SK-N-SH (cell line): ENCODE measurements at regions not wholly inside any gene's neighbourhood (a gene's known extent, or its start where the extent isn't known, plus 50 kb on each side); places are given as distances from the start of the nearest gene placed in this dataset.

Experiments used
- CTCF ChIA-PET: fragments of 300-600, 350-600 bp; formaldehyde crosslinking; extraction: SDS; loops from one replicate; lab custom pipeline; 2021; lab: Yijun Ruan, JAX
- POLR2A ChIA-PET: fragments of 350-600 bp; sonication (Branson Sonifier 250); formaldehyde crosslinking; extraction: SDS; loops from one replicate; lab custom pipeline; 2020; ENCODE audit warnings: antibody characterized with exemption, inconsistent platforms; lab: Yijun Ruan, JAX
- DNase-seq: peaks from one replicate; pipeline ENCODE4 v3.0.0; 2012
- H2AFZ ChIP-seq: fragments of 200-600 bp; sonication (generic); 2 replicates; pipeline ENCODE4 v1.8.1; 2016; ENCODE audit warnings: antibody characterized with exemption, mild to moderate bottlenecking, low read depth
- H3F3A ChIP-seq: fragments of 200-600 bp; sonication (generic); replicated peaks from 2 replicates; pipeline ENCODE3; 2016; ENCODE audit warnings: antibody characterized with exemption, mild to moderate bottlenecking; ENCODE audit not compliant: insufficient read depth
- H3K27ac ChIP-seq, 2 experiments: fragments of 200-500 bp in 1 of 2; fragments of 200-600 bp in 1 of 2; sonication (Bioruptor generic) in 1 of 2; sonication (generic), shearing (Covaris generic) in 1 of 2; 2 replicates each; pipeline versions ENCODE4 v1.5.1 to v1.6.1; 2014 to 2016; ENCODE audit warnings: low read depth in 2 of 2, inconsistent platforms in 1 of 2, low read length in 1 of 2, mild to moderate bottlenecking in 1 of 2, mixed read lengths in 1 of 2
- H3K27me3 ChIP-seq: fragments of 200-600 bp; sonication (generic), shearing (Covaris generic); 2 replicates; pipeline ENCODE4 v1.6.1; 2016; ENCODE audit warnings: mixed run types; ENCODE audit not compliant: insufficient read depth
- H3K36me3 ChIP-seq, 2 experiments: fragments of 200-500 bp in 1 of 2; fragments of 200-600 bp in 1 of 2; sonication (Bioruptor generic) in 1 of 2; sonication (generic) in 1 of 2; replicated peaks in 1 of 2; 2 replicates each; pipeline versions ENCODE3 to v1.5.1; 2014 to 2016; ENCODE audit warnings: low read length in 1 of 2, mild to moderate bottlenecking in 1 of 2; ENCODE audit not compliant: insufficient read depth in 2 of 2, control insufficient read depth in 1 of 2
- H3K4me1 ChIP-seq, 2 experiments: fragments of 200-500 bp in 1 of 2; fragments of 200-600 bp in 1 of 2; sonication (Bioruptor generic) in 1 of 2; sonication (generic), shearing (Covaris generic) in 1 of 2; 2 replicates each; pipeline versions ENCODE4 v1.5.1 to v1.6.1; 2014 to 2016; ENCODE audit warnings: low read depth in 1 of 2, low read length in 1 of 2, mixed run types in 1 of 2; ENCODE audit not compliant: insufficient read depth in 2 of 2, control insufficient read depth in 1 of 2
- H3K4me2 ChIP-seq: fragments of 200-600 bp; sonication (generic), shearing (Covaris generic); 2 replicates; pipeline ENCODE4 v1.6.1; 2017; ENCODE audit warnings: mixed run types
- H3K4me3 ChIP-seq, 2 experiments: fragments of 200-500 bp in 1 of 2; fragments of 200-600 bp in 1 of 2; sonication (Bioruptor generic) in 1 of 2; sonication (generic), shearing (Covaris generic) in 1 of 2; 2 replicates each; pipeline versions ENCODE4 v1.5.1 to v1.8.1; 2014 to 2016; ENCODE audit warnings: low read depth in 2 of 2, inconsistent platforms in 1 of 2, low read length in 1 of 2, mild to moderate bottlenecking in 1 of 2, mixed read lengths in 1 of 2, moderate library complexity in 1 of 2
- H3K79me2 ChIP-seq: fragments of 200-600 bp; sonication (generic); 2 replicates; pipeline ENCODE4 v1.8.1; 2017; ENCODE audit warnings: mild to moderate bottlenecking; ENCODE audit not compliant: insufficient read depth
- H3K9ac ChIP-seq: fragments of 200-600 bp; sonication (generic); 2 replicates; pipeline ENCODE4 v1.6.1; 2017; ENCODE audit warnings: mixed run types
- H3K9me2 ChIP-seq: fragments of 200-600 bp; sonication (generic); 2 replicates; pipeline ENCODE4 v1.6.1; 2017; ENCODE audit warnings: mixed run types
- H3K9me3 ChIP-seq: fragments of 200-600 bp; sonication (generic); 2 replicates; pipeline ENCODE4 v1.6.1; 2017; ENCODE audit warnings: mixed run types, mild to moderate bottlenecking, moderate library complexity
- H4K20me1 ChIP-seq: fragments of 200-600 bp; sonication (generic); 2 replicates; pipeline ENCODE4 v1.6.1; 2017; ENCODE audit warnings: mild to moderate bottlenecking, mixed run types; ENCODE audit not compliant: insufficient read depth
- CHD2 ChIP-seq: fragments of 150-350 bp; IDR thresholded peaks from 2 replicates; pipeline ENCODE4 v1.6.1; 2018; ENCODE audit warnings: low read length; ENCODE audit not compliant: partially characterized antibody
- MEF2A ChIP-seq: IDR thresholded peaks from 2 replicates; pipeline ENCODE4 v1.4.0; 2012; ENCODE audit warnings: low read depth, borderline replicate concordance
- RAD21 ChIP-seq: IDR thresholded peaks from 2 replicates; pipeline ENCODE4 v1.6.1; 2012; ENCODE audit warnings: mild to moderate bottlenecking, low read length
- SMC3 ChIP-seq: IDR thresholded peaks from 2 replicates; pipeline ENCODE4 v1.6.1; 2012; ENCODE audit warnings: low read depth, low read length, improper control_type of control experiment
- YY1 ChIP-seq: IDR thresholded peaks from 2 replicates; pipeline ENCODE4 v1.4.0; 2012; ENCODE audit warnings: low read depth, mild to moderate bottlenecking
- WGBS: methylation state at CpG from one replicate; pipeline ENCODE4 v1.1.6; 2017; ENCODE audit warnings: low lambda C conversion rate; 5-methylcytosine and 5-hydroxymethylcytosine counted together
- TF ChIP-seq, protein P1 (sequence below): fragments of 200-600 bp; sonication (generic); IDR thresholded peaks from 2 replicates; pipeline ENCODE4 v1.6.1; 2017; ENCODE audit warnings: antibody characterized with exemption, mild to moderate bottlenecking, moderate library complexity

- Histone ChIP-seq H3K79me2 (no peaks in the 10 kb centered on the region), H3K9me3 (no peaks in the 10 kb centered on the region), H3K27me3 (no peaks in the 10 kb centered on the region), H2AFZ (no peak overlapping the region), H3K27ac (no peak overlapping the region), H3K9me2 (no peaks in the 10 kb centered on the region), H3K4me2 (no peak overlapping the region), H4K20me1 (no peaks in the 10 kb centered on the region), H3K4me1 (no peaks in the 10 kb centered on the region), H3F3A (no peaks in the 10 kb centered on the region), H3K9ac (no peak overlapping the region), H3K4me3 (no peak overlapping the region), H3K36me3 (no peaks in the 10 kb centered on the region)
- ChIA-PET CTCF (interaction anchor here (1.1 to 2.0 kb wide), 4 partner anchors 28 to 562 kb away, joined by 3 to 11 read pairs (median 4); no protein-coding TSS in a partner anchor), POLR2A (no interaction called here)
- 66% methylated on average over 11 of the region's 11 CpGs for WGBS
- no peak for DNase-seq
- TF ChIP-seq SMC3: no peak
- no peak for TF ChIP-seq YY1
Measured at GRCh38 chr15:98514034-98514622, 134.2 kb upstream of the IGF1R start.

DNA sequence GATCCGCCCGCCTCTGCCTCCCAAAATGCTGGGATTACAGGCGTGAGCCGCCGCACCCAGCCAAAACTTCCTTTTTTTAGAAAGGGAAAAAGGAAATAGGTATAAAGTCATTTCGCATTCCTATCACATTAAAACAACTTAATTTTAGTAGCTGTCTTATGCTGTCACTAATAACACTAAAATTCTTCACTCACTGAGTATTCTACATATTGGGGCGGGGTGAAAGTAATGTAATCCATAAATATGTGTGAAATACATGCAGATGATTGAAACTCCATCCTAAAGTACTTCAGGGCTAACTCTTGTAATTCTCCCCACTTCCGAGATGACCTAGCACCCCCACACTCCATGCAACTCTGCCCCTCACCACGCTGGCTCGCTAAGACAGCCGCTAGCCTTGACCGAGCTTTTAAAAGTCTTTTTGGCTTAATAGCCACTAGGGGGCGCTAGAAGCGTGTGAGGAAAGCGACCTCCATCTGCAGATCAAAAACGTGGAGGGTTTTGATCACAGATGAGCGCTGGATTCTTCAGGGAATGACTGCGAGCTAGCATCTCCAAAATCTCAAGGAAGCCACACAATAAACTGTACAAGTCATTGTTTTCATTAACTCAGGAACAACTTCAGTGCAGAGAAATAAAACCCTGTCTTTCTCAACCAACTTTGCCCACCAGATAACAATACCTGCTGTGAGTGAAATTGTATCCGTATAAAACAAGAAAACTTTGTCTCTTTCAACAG, 129.3 kb upstream of the IGF1R start:
- H4K20me1 ChIP-seq: no peaks in the 10 kb centered on the region
- no peaks in the 10 kb centered on the region for H3K9me3 ChIP-seq
- H3K4me2 ChIP-seq: peak overlapping the region; percentile 68
- H3K4me1 ChIP-seq: no peaks in the 10 kb centered on the region
- WGBS: 31% methylated on average over 19 of the region's 19 CpGs
- ChIA-PET POLR2A (interaction anchor here (0.9 kb wide), 1 partner anchor 332 kb away, joined by 3 read pairs; no protein-coding TSS in a partner anchor), CTCF (interaction anchor here (0.5 to 5.8 kb wide), 90 partner anchors 8 to 1215 kb away, joined by 3 to 53 read pairs (median 5); partner anchors contain the start of genes IGF1R and LYSMD4)
- H2AFZ ChIP-seq: peak overlapping the region; percentile 38; the same call in 1 of the 2 replicates
- DNase-seq: peak; percentile 79
- no peaks in the 10 kb centered on the region for H3K36me3 ChIP-seq
- H3K9ac ChIP-seq: no peak overlapping the region
- TF ChIP-seq RAD21: peak; percentile 86
- TF ChIP-seq CHD2: peak; percentile 13
- TF ChIP-seq SMC3: peak; percentile 77
- TF ChIP-seq MEF2A: no peak
- TF ChIP-seq, protein P1, sequence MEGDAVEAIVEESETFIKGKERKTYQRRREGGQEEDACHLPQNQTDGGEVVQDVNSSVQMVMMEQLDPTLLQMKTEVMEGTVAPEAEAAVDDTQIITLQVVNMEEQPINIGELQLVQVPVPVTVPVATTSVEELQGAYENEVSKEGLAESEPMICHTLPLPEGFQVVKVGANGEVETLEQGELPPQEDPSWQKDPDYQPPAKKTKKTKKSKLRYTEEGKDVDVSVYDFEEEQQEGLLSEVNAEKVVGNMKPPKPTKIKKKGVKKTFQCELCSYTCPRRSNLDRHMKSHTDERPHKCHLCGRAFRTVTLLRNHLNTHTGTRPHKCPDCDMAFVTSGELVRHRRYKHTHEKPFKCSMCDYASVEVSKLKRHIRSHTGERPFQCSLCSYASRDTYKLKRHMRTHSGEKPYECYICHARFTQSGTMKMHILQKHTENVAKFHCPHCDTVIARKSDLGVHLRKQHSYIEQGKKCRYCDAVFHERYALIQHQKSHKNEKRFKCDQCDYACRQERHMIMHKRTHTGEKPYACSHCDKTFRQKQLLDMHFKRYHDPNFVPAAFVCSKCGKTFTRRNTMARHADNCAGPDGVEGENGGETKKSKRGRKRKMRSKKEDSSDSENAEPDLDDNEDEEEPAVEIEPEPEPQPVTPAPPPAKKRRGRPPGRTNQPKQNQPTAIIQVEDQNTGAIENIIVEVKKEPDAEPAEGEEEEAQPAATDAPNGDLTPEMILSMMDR: peak; percentile 85
- H3K9me2 ChIP-seq: no peaks in the 10 kb centered on the region
- H3K4me3 ChIP-seq: peak overlapping the region in 1 of 2 experiments; percentile 49; a peak in 2 of 4 replicates
- no peaks in the 10 kb centered on the region for H3K79me2 ChIP-seq
- H3F3A ChIP-seq: no peaks in the 10 kb centered on the region
- no peak overlapping the region for H3K27ac ChIP-seq
- H3K27me3 ChIP-seq: no peaks in the 10 kb centered on the region
